Endothelial cell of umbilical vein (primary cell): ENCODE measurements at regions not wholly inside any gene's neighbourhood (a gene's known extent, or its start where the extent isn't known, plus 50 kb on each side); places are given as distances from the start of the nearest gene placed in this dataset.

ENCODE experiments used
- BruUV-seq: library from RNA; stranded (reverse); fragments of 400-500 nt; replicated peaks from 2 replicates; lab custom pipeline; 2021; lab: Mats Ljungman, UMichigan
- CTCF ChIA-PET: fragments of 300-600, 350-600 bp; sonication (Branson Sonifier 250); formaldehyde crosslinking; loops from one replicate; lab custom pipeline; 2021; ENCODE audit warnings: antibody characterized with exemption, inconsistent platforms; lab: Charles Lee
- POLR2A ChIA-PET: fragments of 300-600, 350-600 bp; sonication (Branson Sonifier 250); formaldehyde crosslinking; loops from one replicate; lab custom pipeline; 2021; ENCODE audit warnings: antibody characterized with exemption, inconsistent platforms; lab: Charles Lee
- DNase-seq: peaks from one replicate; pipeline ENCODE4 v3.0.0-alpha.2; 2011; ENCODE audit warnings: low read depth, low spot score
- FAIRE-seq: peaks from 2 replicates; lab custom pipeline; 2011; peaks lifted over from hg19 to GRCh38; lab: Jason Lieb, UNC
- H2AFZ ChIP-seq: 2 replicates; pipeline ENCODE4 v1.6.0; 2012; ENCODE audit warnings: low read depth, low read length, control low read depth, inconsistent platforms
- H3K27ac ChIP-seq: 2 replicates; pipeline ENCODE4 v1.5.1; 2011; ENCODE audit warnings: low read depth, mild to moderate bottlenecking, control low read depth, low read length, moderate library complexity; ENCODE audit not compliant: insufficient read depth
- H3K27me3 ChIP-seq, 2 experiments: 2 replicates each; pipeline versions ENCODE4 v1.6.0 to v1.6.1; 2011; ENCODE audit warnings: low read length in 2 of 2, mixed read lengths in 1 of 2; ENCODE audit not compliant: control insufficient read depth in 2 of 2, insufficient read depth in 2 of 2
- H3K36me3 ChIP-seq, 2 experiments: 2 replicates in 1 of 2; 3 replicates in 1 of 2; pipeline ENCODE4 v1.5.1; 2011; ENCODE audit warnings: low read length in 2 of 2, mild to moderate bottlenecking in 1 of 2, moderate library complexity in 1 of 2; ENCODE audit not compliant: control insufficient read depth in 2 of 2, insufficient read depth in 2 of 2; ENCODE audit errors: extremely low read depth in 1 of 2
- H3K4me1 ChIP-seq: 3 replicates; pipeline ENCODE4 v1.5.1; 2011; ENCODE audit warnings: mild to moderate bottlenecking, low read length; ENCODE audit not compliant: control insufficient read depth, insufficient read depth; ENCODE audit errors: extremely low read depth
- H3K4me2 ChIP-seq: 2 replicates; pipeline ENCODE4 v1.6.1; 2011; ENCODE audit warnings: low read length, control low read depth, mixed read lengths; ENCODE audit not compliant: insufficient read depth
- H3K4me3 ChIP-seq, 3 experiments: fragments of 200-600 bp in 1 of 3; sonication (generic), shearing (Covaris generic) in 1 of 3; replicated peaks in 1 of 3; 2 replicates each; pipeline ENCODE4 v1.5.1; 2011 to 2016; ENCODE audit warnings: control low read depth in 3 of 3, low read length in 3 of 3, mild to moderate bottlenecking in 2 of 3, inconsistent platforms in 1 of 3, low read depth in 1 of 3, moderate library complexity in 1 of 3; ENCODE audit not compliant: insufficient read depth in 1 of 3
- H3K79me2 ChIP-seq: 2 replicates; pipeline ENCODE4 v1.6.0; 2012; ENCODE audit warnings: low read length, inconsistent platforms; ENCODE audit not compliant: control insufficient read depth, insufficient read depth
- H3K9ac ChIP-seq: replicated peaks from 2 replicates; pipeline ENCODE3; 2011; ENCODE audit warnings: low read length, control low read depth; ENCODE audit not compliant: insufficient read depth; ENCODE audit errors: extremely low read depth
- H3K9me1 ChIP-seq: replicated peaks from 3 replicates; pipeline ENCODE4 v1.6.0; 2011; ENCODE audit warnings: mild to moderate bottlenecking, low read length; ENCODE audit not compliant: control insufficient read depth, insufficient read depth; ENCODE audit errors: extremely low read depth
- H3K9me3 ChIP-seq: replicated peaks from 2 replicates; pipeline ENCODE4 v1.5.1; 2012; ENCODE audit warnings: low read length, inconsistent platforms; ENCODE audit not compliant: control insufficient read depth, insufficient read depth
- H4K20me1 ChIP-seq: replicated peaks from 2 replicates; pipeline ENCODE3; 2011; ENCODE audit warnings: mild to moderate bottlenecking, low read length; ENCODE audit not compliant: control insufficient read depth, insufficient read depth; ENCODE audit errors: extremely low read depth
- EZH2 ChIP-seq: IDR thresholded peaks from 2 replicates; pipeline ENCODE4 v1.6.1; 2012; ENCODE audit warnings: borderline replicate concordance, low read depth, mild to moderate bottlenecking, moderate library complexity, low read length, inconsistent platforms; ENCODE audit not compliant: severe bottlenecking
- FOS ChIP-seq: IDR thresholded peaks from 2 replicates; pipeline ENCODE4 v1.6.1; 2011; ENCODE audit warnings: mild to moderate bottlenecking, low read length, moderate library complexity, borderline replicate concordance; ENCODE audit not compliant: insufficient read depth
- GATA2 ChIP-seq: IDR thresholded peaks from 2 replicates; pipeline ENCODE4 v1.7.0; 2011; ENCODE audit warnings: low read depth, mild to moderate bottlenecking, moderate library complexity, mixed read lengths, low read length; ENCODE audit not compliant: insufficient read length, insufficient read depth
- JUN ChIP-seq: IDR thresholded peaks from 2 replicates; pipeline ENCODE4 v1.6.1; 2011; ENCODE audit warnings: borderline replicate concordance, low read depth; ENCODE audit not compliant: insufficient read length, insufficient read depth
- MAX ChIP-seq: IDR thresholded peaks from 2 replicates; pipeline ENCODE4 v1.6.1; 2011; ENCODE audit not compliant: insufficient read depth, insufficient read length
- MYC ChIP-seq: IDR thresholded peaks from one replicate; pipeline ENCODE4 v1.6.1; 2011; ENCODE audit warnings: mild to moderate bottlenecking, low read depth, low read length
- POLR2A ChIP-seq: IDR thresholded peaks from 2 replicates; pipeline ENCODE4 v1.6.1; 2012; ENCODE audit warnings: low read depth, mild to moderate bottlenecking, control low read depth, low read length
- POLR2AphosphoS5 ChIP-seq: IDR thresholded peaks from 2 replicates; pipeline ENCODE4 v1.6.1; 2012; ENCODE audit warnings: low read depth, mild to moderate bottlenecking, control low read depth, low read length, moderate library complexity; ENCODE audit not compliant: insufficient read depth
- dilution Hi-C: fragments of 300-500 bp; cut with MboI; formaldehyde crosslinking; loops from one replicate; pipeline ENCODE4 v1.15.0; 2019; ENCODE audit warnings: low sequenced_read_pairs; ENCODE audit not compliant: extremely low pct_ligation_motif_present
- intact Hi-C: fragments of 100-400 bp; cut with micrococcal nuclease; formaldehyde crosslinking; loops from one replicate; pipeline ENCODE4 v1.10.0; 2022
- TF ChIP-seq, protein P1 (sequence below), 2 donors: IDR thresholded peaks; 1 replicate in 1 of 2; 2 replicates in 1 of 2; pipeline ENCODE4 v1.5.1; 2011; ENCODE audit warnings: low read length in 2 of 2, mild to moderate bottlenecking in 2 of 2, moderate library complexity in 2 of 2, control low read depth in 1 of 2, inconsistent platforms in 1 of 2, low read depth in 1 of 2; ENCODE audit not compliant: insufficient read depth in 1 of 2; ENCODE audit errors: extremely low read depth in 1 of 2

- TF ChIP-seq MYC (no peak), GATA2 (no peak), MAX (no peak), POLR2A (no peak), JUN (no peak), FOS (no peak), POLR2AphosphoS5 (no peak), EZH2 (no peak)
- TF ChIP-seq, protein P1, sequence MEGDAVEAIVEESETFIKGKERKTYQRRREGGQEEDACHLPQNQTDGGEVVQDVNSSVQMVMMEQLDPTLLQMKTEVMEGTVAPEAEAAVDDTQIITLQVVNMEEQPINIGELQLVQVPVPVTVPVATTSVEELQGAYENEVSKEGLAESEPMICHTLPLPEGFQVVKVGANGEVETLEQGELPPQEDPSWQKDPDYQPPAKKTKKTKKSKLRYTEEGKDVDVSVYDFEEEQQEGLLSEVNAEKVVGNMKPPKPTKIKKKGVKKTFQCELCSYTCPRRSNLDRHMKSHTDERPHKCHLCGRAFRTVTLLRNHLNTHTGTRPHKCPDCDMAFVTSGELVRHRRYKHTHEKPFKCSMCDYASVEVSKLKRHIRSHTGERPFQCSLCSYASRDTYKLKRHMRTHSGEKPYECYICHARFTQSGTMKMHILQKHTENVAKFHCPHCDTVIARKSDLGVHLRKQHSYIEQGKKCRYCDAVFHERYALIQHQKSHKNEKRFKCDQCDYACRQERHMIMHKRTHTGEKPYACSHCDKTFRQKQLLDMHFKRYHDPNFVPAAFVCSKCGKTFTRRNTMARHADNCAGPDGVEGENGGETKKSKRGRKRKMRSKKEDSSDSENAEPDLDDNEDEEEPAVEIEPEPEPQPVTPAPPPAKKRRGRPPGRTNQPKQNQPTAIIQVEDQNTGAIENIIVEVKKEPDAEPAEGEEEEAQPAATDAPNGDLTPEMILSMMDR (IDR thresholded peaks at IDR 0.05; ENCODE audit: extremely low read depth in 1 of 2, insufficient read depth in 1 of 2, low read depth in 1 of 2, low read length in 2 of 2), result no peak
- H3K9ac ChIP-seq, result no peak overlapping the region
- no peak for FAIRE-seq
- H2AFZ ChIP-seq, result no peak overlapping the region
- H3K9me1 ChIP-seq, result no peaks in the 10 kb centered on the region
- no peak for DNase-seq
- dilution Hi-C loops, result no loop called here
- no peaks in the 10 kb centered on the region for H3K36me3 ChIP-seq
- no peaks in the 10 kb centered on the region for H3K9me3 ChIP-seq
- no peaks in the 10 kb centered on the region for H3K79me2 ChIP-seq
- no peak overlapping the region for H3K27ac ChIP-seq
- intact Hi-C loops, result no loop called here
- H3K4me3 ChIP-seq, result no peak overlapping the region
- H4K20me1 ChIP-seq, result no peaks in the 10 kb centered on the region
- no TSS peak for BruUV-seq
- no peaks in the 10 kb centered on the region for H3K27me3 ChIP-seq
- ChIA-PET CTCF (interaction anchor here (1.6 to 3.6 kb wide), 2 partner anchors 10 to 17 kb away, joined by 5 to 18 read pairs; no protein-coding TSS in a partner anchor), POLR2A (no interaction called here)
- no peak overlapping the region for H3K4me2 ChIP-seq
- H3K4me1 ChIP-seq, result peaks cover 32% of the 10 kb centered on the region
Measured at GRCh38 chr12:59068436-59068835, 148.1 kb upstream of the LRIG3 start.
